BJ (cell line): ENCODE measurements at regions not wholly inside any gene's neighbourhood (a gene's known extent, or its start where the extent isn't known, plus 50 kb on each side); places are given as distances from the start of the nearest gene placed in this dataset.

Experiments
- CTCF ChIA-PET: fragments of 350-600 bp; formaldehyde crosslinking; extraction: SDS; loops from one replicate; lab custom pipeline; 2021; ENCODE audit warnings: antibody characterized with exemption, inconsistent platforms; lab: Yijun Ruan, JAX
- POLR2A ChIA-PET: fragments of 300-600 bp; sonication (Branson Sonifier 250); formaldehyde crosslinking; extraction: SDS; loops from one replicate; lab custom pipeline; 2021; ENCODE audit warnings: antibody characterized with exemption; lab: Charles Lee
- DNase-seq: peaks from one replicate; pipeline ENCODE4 v3.0.0-alpha.2; 2011; ENCODE audit warnings: low read depth
- H3K27me3 ChIP-seq: 2 replicates; pipeline ENCODE4 v1.6.0; 2011; ENCODE audit warnings: low read length; ENCODE audit not compliant: control insufficient read depth, insufficient read depth
- H3K36me3 ChIP-seq: 2 replicates; pipeline ENCODE4 v1.5.1; 2011; ENCODE audit warnings: low read length; ENCODE audit not compliant: control insufficient read depth, insufficient read depth
- H3K4me3 ChIP-seq: 2 replicates; pipeline ENCODE4 v1.5.1; 2011; ENCODE audit warnings: low read depth, mild to moderate bottlenecking, control low read depth, low read length
- TF ChIP-seq, protein P1 (sequence below): IDR thresholded peaks from 2 replicates; pipeline ENCODE4 v1.5.1; 2011; ENCODE audit warnings: low read depth, mild to moderate bottlenecking, control low read depth, inconsistent platforms, low read length, moderate library complexity; ENCODE audit not compliant: insufficient read depth

GRCh38 chr5:28748446-28748845 is 1710.1 kb upstream of the CDH9 start:
- ChIA-PET CTCF (no interaction called here), POLR2A (no interaction called here)
- TF ChIP-seq, protein P1, sequence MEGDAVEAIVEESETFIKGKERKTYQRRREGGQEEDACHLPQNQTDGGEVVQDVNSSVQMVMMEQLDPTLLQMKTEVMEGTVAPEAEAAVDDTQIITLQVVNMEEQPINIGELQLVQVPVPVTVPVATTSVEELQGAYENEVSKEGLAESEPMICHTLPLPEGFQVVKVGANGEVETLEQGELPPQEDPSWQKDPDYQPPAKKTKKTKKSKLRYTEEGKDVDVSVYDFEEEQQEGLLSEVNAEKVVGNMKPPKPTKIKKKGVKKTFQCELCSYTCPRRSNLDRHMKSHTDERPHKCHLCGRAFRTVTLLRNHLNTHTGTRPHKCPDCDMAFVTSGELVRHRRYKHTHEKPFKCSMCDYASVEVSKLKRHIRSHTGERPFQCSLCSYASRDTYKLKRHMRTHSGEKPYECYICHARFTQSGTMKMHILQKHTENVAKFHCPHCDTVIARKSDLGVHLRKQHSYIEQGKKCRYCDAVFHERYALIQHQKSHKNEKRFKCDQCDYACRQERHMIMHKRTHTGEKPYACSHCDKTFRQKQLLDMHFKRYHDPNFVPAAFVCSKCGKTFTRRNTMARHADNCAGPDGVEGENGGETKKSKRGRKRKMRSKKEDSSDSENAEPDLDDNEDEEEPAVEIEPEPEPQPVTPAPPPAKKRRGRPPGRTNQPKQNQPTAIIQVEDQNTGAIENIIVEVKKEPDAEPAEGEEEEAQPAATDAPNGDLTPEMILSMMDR = no peak
- Histone ChIP-seq H3K27me3 (no peaks in the 10 kb centered on the region), H3K36me3 (no peaks in the 10 kb centered on the region), H3K4me3 (no peak overlapping the region)
- DNase-seq = no peak

DNA sequence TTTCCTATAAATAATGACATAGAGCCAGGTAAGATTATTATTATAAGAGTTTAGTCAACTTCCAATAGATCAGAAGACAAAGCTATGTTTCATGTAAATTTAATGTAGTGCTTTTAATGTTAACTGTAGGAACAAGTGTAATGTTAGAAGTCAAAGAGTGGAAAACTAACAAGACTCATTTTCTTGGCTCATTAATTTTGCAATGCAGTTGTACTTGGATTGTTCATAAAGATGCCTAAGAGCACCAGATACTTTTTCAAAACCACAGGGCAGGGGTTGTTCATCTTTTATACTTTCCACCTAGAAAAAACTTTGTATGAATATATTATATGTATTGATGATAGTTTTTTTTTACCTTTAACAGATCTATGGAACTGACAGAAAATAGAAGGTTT is 1705.3 kb upstream of the CDH9 start:
- Histone ChIP-seq H3K27me3 (no peaks in the 10 kb centered on the region), H3K36me3 (no peaks in the 10 kb centered on the region), H3K4me3 (no peak overlapping the region)
- no peak for DNase-seq
- TF ChIP-seq, protein P1 = no peak
- ChIA-PET CTCF (no interaction called here), POLR2A (no interaction called here)

DNA sequence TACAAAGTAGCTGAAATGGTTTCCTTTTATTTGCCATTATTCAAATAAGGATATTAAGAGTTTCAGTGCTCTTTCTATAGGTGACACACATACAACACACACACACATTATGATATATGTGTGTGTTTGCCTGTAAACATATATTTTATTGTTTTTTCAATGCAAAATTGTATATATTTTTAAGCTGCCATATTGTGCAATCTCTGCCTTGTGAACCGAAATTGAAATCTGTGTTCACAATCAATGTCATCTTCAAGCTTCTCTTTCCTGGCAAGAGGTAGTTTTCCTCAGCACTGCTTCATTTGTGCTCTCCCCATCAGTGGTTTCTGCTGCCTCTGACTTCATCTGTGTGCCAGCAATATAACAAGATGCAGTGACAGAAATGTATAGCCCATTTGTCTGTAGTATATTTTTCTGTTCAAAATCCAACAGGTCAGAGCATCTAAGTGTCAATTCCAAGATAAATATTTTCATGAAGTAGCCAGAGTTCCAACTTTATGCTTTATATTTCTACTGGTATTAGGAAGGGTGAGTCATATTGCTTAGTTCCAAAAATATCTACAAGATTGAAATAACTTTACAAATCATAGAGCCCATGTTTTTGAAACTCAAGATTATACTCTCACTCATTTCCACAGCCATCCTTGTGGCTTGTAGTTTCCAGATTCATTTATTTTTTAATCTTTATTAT is 1704.8 kb upstream of the CDH9 start:
- H3K4me3 ChIP-seq = no peak overlapping the region
- DNase-seq = no peak
- POLR2A ChIA-PET = no interaction called here
- TF ChIP-seq, protein P1 = no peak
- CTCF ChIA-PET = no interaction called here
- H3K27me3 ChIP-seq = no peaks in the 10 kb centered on the region
- no peaks in the 10 kb centered on the region for H3K36me3 ChIP-seq

GRCh38 chr5:28737682-28738081 is 1699.3 kb upstream of the CDH9 start:
- H3K36me3 ChIP-seq = no peaks in the 10 kb centered on the region
- H3K4me3 ChIP-seq = no peak overlapping the region
- no peaks in the 10 kb centered on the region for H3K27me3 ChIP-seq
- TF ChIP-seq, protein P1 = no peak
- no peak for DNase-seq
- ChIA-PET CTCF (no interaction called here), POLR2A (no interaction called here)

DNA sequence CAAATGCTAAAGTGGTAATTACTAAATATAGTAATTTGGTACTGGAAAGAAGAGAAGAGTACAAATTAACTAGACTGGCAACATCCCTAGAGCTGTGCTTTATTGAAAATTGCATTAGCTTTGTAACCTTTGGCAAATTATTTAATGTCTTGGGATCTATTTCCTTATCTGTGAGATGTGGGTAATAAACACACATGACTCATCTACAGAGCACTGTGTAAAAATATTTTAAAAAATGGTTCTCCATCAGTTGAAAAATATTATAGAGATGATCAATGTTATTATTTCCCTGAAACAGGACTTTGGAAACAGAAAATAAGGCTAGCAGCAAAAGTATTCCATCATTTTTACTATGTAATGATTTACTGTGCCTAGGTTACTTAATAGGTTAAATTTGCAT is 1698.8 kb upstream of the CDH9 start:
- Histone ChIP-seq H3K36me3 (no peaks in the 10 kb centered on the region), H3K4me3 (no peak overlapping the region), H3K27me3 (no peaks in the 10 kb centered on the region)
- DNase-seq = no peak
- ChIA-PET CTCF (no interaction called here), POLR2A (no interaction called here)
- TF ChIP-seq, protein P1 = no peak
